ENCODE measurements at regions not wholly inside any gene's neighbourhood (a gene's known extent, or its start where the extent isn't known, plus 50 kb on each side); places are given as distances from the start of the nearest gene placed in this dataset.
A peak's percentile ranks its signal among the peaks of the same experiment; 100 is the strongest.

DNA sequence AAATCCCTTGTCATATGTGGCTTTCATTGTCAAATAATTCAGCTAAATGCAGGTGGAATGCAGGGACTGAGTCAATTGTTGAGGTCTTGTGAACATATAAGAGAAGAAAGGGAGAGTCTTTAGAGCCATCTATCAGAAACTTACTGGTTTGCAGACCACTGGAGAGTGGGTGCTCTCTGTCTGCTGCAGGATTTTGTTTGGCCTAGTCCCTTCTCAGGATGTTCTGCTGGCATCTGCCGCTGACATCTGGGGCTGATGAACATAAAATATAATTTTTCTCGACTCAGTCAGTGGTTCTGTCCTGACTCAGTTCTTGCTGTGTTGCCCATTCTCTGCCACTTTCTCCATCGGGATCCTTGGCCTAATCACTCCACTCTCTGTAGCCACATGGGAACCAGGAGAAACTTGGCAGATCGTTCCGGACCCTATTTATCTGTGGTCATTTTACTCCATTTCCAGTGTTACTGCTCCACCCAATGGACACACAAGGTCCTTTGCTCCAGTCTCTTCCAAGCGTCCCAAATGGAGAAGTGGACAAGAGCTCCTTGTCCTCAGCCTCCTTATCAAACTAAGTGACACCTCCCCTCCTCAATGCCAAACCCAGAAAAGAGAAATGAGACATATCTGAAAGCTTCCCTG, 436.2 kb downstream of the FAT4 start:
- TF ChIP-seq CTCF (IDR thresholded peaks at IDR 0.05) (peak in 2 of 4 experiments; percentile 16 to 20), POLR2AphosphoS5 (IDR thresholded peaks at IDR 0.05) (no peak)
